ENCODE measurements at regions not wholly inside any gene's neighbourhood (a gene's known extent, or its start where the extent isn't known, plus 50 kb on each side); places are given as distances from the start of the nearest gene placed in this dataset.

DNA sequence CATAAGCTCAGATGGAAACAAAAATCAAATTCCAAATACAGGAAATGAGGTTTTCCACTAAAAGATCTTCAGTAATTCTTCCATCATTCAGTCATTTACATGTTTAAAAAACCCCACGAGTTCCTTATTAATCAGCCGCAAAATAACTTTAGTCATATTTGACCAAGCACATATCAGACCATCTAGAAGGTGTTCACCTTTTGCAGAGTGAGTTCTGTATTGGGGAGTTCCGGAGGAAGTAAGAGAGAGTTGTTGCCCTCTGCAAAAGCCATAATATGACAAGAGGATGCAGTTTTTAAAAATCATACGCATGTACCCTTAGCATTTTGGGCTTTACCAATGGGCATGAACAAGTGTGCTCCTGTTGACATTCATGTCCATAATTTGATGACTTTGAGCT, 61.6 kb downstream of the CCR1 start:
- H3K4me1 ChIP-seq (ENCODE audit: control insufficient read depth, insufficient read depth, low read length) = no peaks in the 10 kb centered on the region
- H3K27me3 ChIP-seq (ENCODE audit: control insufficient read depth in 1 of 2, insufficient read depth in 2 of 2, low read length in 2 of 2) = no peaks in the 10 kb centered on the region
- H3K27ac ChIP-seq (ENCODE audit: low read length) = no peak overlapping the region
- no peak overlapping the region for H3K9ac ChIP-seq (ENCODE audit: low read length in 2 of 2)
- H3K4me3 ChIP-seq (ENCODE audit: low read length in 2 of 2) = no peak overlapping the region
- no peaks in the 10 kb centered on the region for H3K9me3 ChIP-seq (ENCODE audit: control insufficient read depth in 2 of 2, low read length in 2 of 2)
- H3K36me3 ChIP-seq (ENCODE audit: control insufficient read depth in 2 of 2, insufficient read depth in 2 of 2, low read length in 2 of 2) = no peaks in the 10 kb centered on the region

DNA sequence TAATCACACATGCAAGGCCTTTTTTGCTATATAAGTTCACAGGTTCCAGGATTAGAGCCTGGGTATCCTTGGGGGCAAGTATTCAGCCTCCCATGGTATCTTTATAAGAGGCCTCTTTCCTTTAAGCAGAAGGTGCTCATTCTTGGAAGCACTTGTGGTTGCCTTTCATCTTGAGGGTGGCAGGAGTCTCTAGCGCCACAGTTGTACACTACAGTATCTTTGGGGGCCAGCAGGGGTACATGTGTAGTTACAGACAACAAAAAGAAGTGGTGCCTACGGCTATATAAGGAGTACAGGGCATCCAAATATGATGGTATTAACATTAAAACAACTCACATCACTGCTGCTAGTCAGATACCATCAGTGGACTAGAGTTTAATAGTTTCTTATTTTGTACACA, 62.1 kb downstream of the CCR1 start:
- H3K4me3 ChIP-seq (ENCODE audit: low read length in 2 of 2) = no peak overlapping the region
- no peaks in the 10 kb centered on the region for H3K9me3 ChIP-seq (ENCODE audit: control insufficient read depth in 2 of 2, low read length in 2 of 2)
- no peak overlapping the region for H3K27ac ChIP-seq (ENCODE audit: low read length)
- no peaks in the 10 kb centered on the region for H3K4me1 ChIP-seq (ENCODE audit: control insufficient read depth, insufficient read depth, low read length)
- H3K9ac ChIP-seq (ENCODE audit: low read length in 2 of 2) = no peak overlapping the region
- no peaks in the 10 kb centered on the region for H3K36me3 ChIP-seq (ENCODE audit: control insufficient read depth in 2 of 2, insufficient read depth in 2 of 2, low read length in 2 of 2)
- H3K27me3 ChIP-seq (ENCODE audit: control insufficient read depth in 1 of 2, insufficient read depth in 2 of 2, low read length in 2 of 2) = no peaks in the 10 kb centered on the region

GRCh38 chr3:46145147-46145546, 63.0 kb downstream of the CCR1 start:
- no peak overlapping the region for H3K27ac ChIP-seq (ENCODE audit: low read length)
- no peak overlapping the region for H3K4me3 ChIP-seq (ENCODE audit: low read length in 2 of 2)
- no peaks in the 10 kb centered on the region for H3K4me1 ChIP-seq (ENCODE audit: control insufficient read depth, insufficient read depth, low read length)
- no peak overlapping the region for H3K9ac ChIP-seq (ENCODE audit: low read length in 2 of 2)
- H3K9me3 ChIP-seq (ENCODE audit: control insufficient read depth in 2 of 2, low read length in 2 of 2) = no peaks in the 10 kb centered on the region
- H3K27me3 ChIP-seq (ENCODE audit: control insufficient read depth in 1 of 2, insufficient read depth in 2 of 2, low read length in 2 of 2) = no peaks in the 10 kb centered on the region
- no peaks in the 10 kb centered on the region for H3K36me3 ChIP-seq (ENCODE audit: control insufficient read depth in 2 of 2, insufficient read depth in 2 of 2, low read length in 2 of 2)

GRCh38 chr3:46143951-46144473, 64.1 kb downstream of the CCR1 start:
- H3K4me3 ChIP-seq (ENCODE audit: low read length in 2 of 2) = no peak overlapping the region
- no peaks in the 10 kb centered on the region for H3K27me3 ChIP-seq (ENCODE audit: control insufficient read depth in 1 of 2, insufficient read depth in 2 of 2, low read length in 2 of 2)
- H3K9me3 ChIP-seq (ENCODE audit: control insufficient read depth in 2 of 2, low read length in 2 of 2) = no peaks in the 10 kb centered on the region
- no peaks in the 10 kb centered on the region for H3K4me1 ChIP-seq (ENCODE audit: control insufficient read depth, insufficient read depth, low read length)
- H3K27ac ChIP-seq (ENCODE audit: low read length) = no peak overlapping the region
- H3K9ac ChIP-seq (ENCODE audit: low read length in 2 of 2) = no peak overlapping the region
- no peaks in the 10 kb centered on the region for H3K36me3 ChIP-seq (ENCODE audit: control insufficient read depth in 2 of 2, insufficient read depth in 2 of 2, low read length in 2 of 2)

GRCh38 chr3:46141813-46142212, 66.3 kb downstream of the CCR1 start:
- Histone ChIP-seq H3K27ac (ENCODE audit: low read length) (no peak overlapping the region), H3K9ac (ENCODE audit: low read length in 2 of 2) (no peak overlapping the region), H3K9me3 (ENCODE audit: control insufficient read depth in 2 of 2, low read length in 2 of 2) (no peaks in the 10 kb centered on the region), H3K27me3 (ENCODE audit: control insufficient read depth in 1 of 2, insufficient read depth in 2 of 2, low read length in 2 of 2) (no peaks in the 10 kb centered on the region), H3K4me1 (ENCODE audit: control insufficient read depth, insufficient read depth, low read length) (no peaks in the 10 kb centered on the region), H3K4me3 (ENCODE audit: low read length in 2 of 2) (no peak overlapping the region), H3K36me3 (ENCODE audit: control insufficient read depth in 2 of 2, insufficient read depth in 2 of 2, low read length in 2 of 2) (no peaks in the 10 kb centered on the region)

- no peak overlapping the region for H3K4me3 ChIP-seq (ENCODE audit: low read length in 2 of 2)
Measured at GRCh38 chr3:46138581-46138980, 69.5 kb downstream of the CCR1 start.

GRCh38 chr3:46135475-46135874, 72.6 kb downstream of the CCR1 start:
- Histone ChIP-seq H3K4me1 (ENCODE audit: control insufficient read depth, insufficient read depth, low read length) (no peaks in the 10 kb centered on the region), H3K27ac (ENCODE audit: low read length) (no peak overlapping the region)

More at GRCh38 chr3:46138581-46138980, 69.5 kb downstream of the CCR1 start:
- Histone ChIP-seq H3K27me3 (ENCODE audit: control insufficient read depth in 1 of 2, insufficient read depth in 2 of 2, low read length in 2 of 2) (no peaks in the 10 kb centered on the region), H3K4me1 (ENCODE audit: control insufficient read depth, insufficient read depth, low read length) (no peaks in the 10 kb centered on the region), H3K36me3 (ENCODE audit: control insufficient read depth in 2 of 2, insufficient read depth in 2 of 2, low read length in 2 of 2) (no peaks in the 10 kb centered on the region), H3K9ac (ENCODE audit: low read length in 2 of 2) (no peak overlapping the region), H3K9me3 (ENCODE audit: control insufficient read depth in 2 of 2, low read length in 2 of 2) (no peaks in the 10 kb centered on the region), H3K27ac (ENCODE audit: low read length) (no peak overlapping the region)

GRCh38 chr3:46133285-46133684, 74.8 kb downstream of the CCR1 start:
- Histone ChIP-seq H3K9me3 (ENCODE audit: control insufficient read depth in 2 of 2, low read length in 2 of 2) (no peaks in the 10 kb centered on the region), H3K27me3 (ENCODE audit: control insufficient read depth in 1 of 2, insufficient read depth in 2 of 2, low read length in 2 of 2) (no peaks in the 10 kb centered on the region), H3K36me3 (ENCODE audit: control insufficient read depth in 2 of 2, insufficient read depth in 2 of 2, low read length in 2 of 2) (no peaks in the 10 kb centered on the region), H3K4me3 (ENCODE audit: low read length in 2 of 2) (no peak overlapping the region), H3K27ac (ENCODE audit: low read length) (no peak overlapping the region), H3K9ac (ENCODE audit: low read length in 2 of 2) (no peak overlapping the region), H3K4me1 (ENCODE audit: control insufficient read depth, insufficient read depth, low read length) (no peaks in the 10 kb centered on the region)

More at GRCh38 chr3:46135475-46135874, 72.6 kb downstream of the CCR1 start:
- no peak overlapping the region for H3K9ac ChIP-seq (ENCODE audit: low read length in 2 of 2)
- H3K9me3 ChIP-seq (ENCODE audit: control insufficient read depth in 2 of 2, low read length in 2 of 2) = no peaks in the 10 kb centered on the region
- no peak overlapping the region for H3K4me3 ChIP-seq (ENCODE audit: low read length in 2 of 2)
- H3K27me3 ChIP-seq (ENCODE audit: control insufficient read depth in 1 of 2, insufficient read depth in 2 of 2, low read length in 2 of 2) = no peaks in the 10 kb centered on the region
- no peaks in the 10 kb centered on the region for H3K36me3 ChIP-seq (ENCODE audit: control insufficient read depth in 2 of 2, insufficient read depth in 2 of 2, low read length in 2 of 2)

DNA sequence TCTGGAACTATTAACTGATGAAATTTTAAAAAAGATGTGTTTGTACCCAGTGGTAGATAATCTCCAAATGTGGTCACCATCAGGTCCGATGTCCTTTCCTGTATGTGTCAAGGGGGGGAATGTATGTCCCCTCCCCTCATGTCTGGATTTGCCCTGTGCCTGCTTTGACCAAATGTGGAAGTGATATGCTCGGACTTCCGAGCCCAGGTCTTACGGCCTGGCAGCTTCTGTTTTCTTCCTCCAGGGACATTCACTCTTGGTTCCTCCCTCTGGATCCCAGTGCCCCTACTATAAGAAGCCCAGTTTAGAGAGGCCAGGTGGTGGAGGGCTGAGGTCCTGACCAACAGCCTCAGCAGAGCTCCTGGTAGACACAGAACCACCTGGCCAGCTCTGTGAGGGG, 75.5 kb downstream of the CCR1 start:
- Histone ChIP-seq H3K9me3 (ENCODE audit: control insufficient read depth in 2 of 2, low read length in 2 of 2) (no peaks in the 10 kb centered on the region), H3K36me3 (ENCODE audit: control insufficient read depth in 2 of 2, insufficient read depth in 2 of 2, low read length in 2 of 2) (no peaks in the 10 kb centered on the region), H3K9ac (ENCODE audit: low read length in 2 of 2) (no peak overlapping the region), H3K4me3 (ENCODE audit: low read length in 2 of 2) (no peak overlapping the region), H3K4me1 (ENCODE audit: control insufficient read depth, insufficient read depth, low read length) (no peaks in the 10 kb centered on the region), H3K27me3 (ENCODE audit: control insufficient read depth in 1 of 2, insufficient read depth in 2 of 2, low read length in 2 of 2) (no peaks in the 10 kb centered on the region), H3K27ac (ENCODE audit: low read length) (no peak overlapping the region)

DNA sequence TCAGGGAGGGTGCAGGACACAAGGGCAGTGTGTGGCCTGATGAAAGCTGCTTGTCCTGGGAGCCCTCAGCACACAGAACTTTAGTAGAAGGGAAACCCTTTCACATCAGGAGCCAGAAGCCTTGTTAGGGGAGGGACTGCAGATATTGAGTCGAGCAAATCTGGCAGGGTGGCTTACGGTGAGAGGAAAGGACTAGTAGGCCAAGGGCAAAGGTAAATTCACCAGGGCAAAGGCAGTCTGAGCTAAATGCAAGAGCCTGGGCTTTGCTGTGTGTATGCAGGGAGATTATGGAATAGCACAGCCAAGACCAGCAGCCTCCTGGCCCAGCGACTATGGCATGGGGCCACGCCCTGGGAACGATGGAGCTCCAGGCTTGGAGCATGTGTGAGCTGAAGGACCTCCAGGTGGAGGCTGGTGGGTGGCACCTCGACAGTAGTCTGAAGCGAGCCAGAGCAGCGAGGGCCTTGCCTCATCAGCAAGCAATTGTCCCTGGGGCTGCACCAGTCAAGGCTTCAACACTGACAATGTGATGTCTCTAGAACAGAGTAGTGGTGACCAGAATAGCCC, 76.1 kb downstream of the CCR1 start:
- H3K36me3 ChIP-seq (ENCODE audit: control insufficient read depth in 2 of 2, insufficient read depth in 2 of 2, low read length in 2 of 2) = no peaks in the 10 kb centered on the region
- no peaks in the 10 kb centered on the region for H3K27me3 ChIP-seq (ENCODE audit: control insufficient read depth in 1 of 2, insufficient read depth in 2 of 2, low read length in 2 of 2)
- no peak overlapping the region for H3K9ac ChIP-seq (ENCODE audit: low read length in 2 of 2)
- no peak overlapping the region for H3K27ac ChIP-seq (ENCODE audit: low read length)
- H3K9me3 ChIP-seq (ENCODE audit: control insufficient read depth in 2 of 2, low read length in 2 of 2) = no peaks in the 10 kb centered on the region
- H3K4me3 ChIP-seq (ENCODE audit: low read length in 2 of 2) = no peak overlapping the region
- H3K4me1 ChIP-seq (ENCODE audit: control insufficient read depth, insufficient read depth, low read length) = no peaks in the 10 kb centered on the region

DNA sequence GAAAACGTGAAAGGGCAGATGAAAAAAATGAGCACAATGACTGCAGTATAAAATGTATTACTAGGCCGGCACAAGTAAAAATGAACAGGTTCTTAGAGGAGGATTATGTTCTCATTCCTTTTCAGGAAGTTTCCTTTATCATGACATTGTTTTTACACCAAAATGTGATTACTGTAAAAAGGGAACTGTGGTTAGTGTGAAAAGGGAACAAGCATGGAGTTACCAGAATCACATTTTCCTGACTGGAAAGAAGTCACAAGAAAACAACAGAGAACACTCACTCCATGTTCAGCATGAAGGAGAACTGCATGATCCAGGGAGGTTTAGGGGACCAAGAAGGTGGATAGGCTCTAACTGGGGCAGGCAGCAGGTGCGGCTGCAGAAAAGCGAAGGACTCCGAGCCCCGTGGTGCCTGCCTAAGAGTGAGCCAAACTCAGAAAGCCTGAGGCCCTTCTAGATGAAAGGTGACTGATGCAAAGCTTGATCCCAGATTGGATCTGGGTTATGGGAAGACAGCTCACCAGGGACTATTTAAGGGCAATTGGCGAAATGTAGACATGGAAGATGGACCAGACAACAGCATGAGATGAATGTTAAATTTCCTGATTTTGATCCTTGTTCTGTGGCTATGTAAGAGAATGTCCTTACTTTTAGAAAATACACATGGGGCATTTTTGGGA, 77.3 kb downstream of the CCR1 start:
- Histone ChIP-seq H3K27me3 (ENCODE audit: control insufficient read depth in 1 of 2, insufficient read depth in 2 of 2, low read length in 2 of 2) (no peaks in the 10 kb centered on the region), H3K36me3 (ENCODE audit: control insufficient read depth in 2 of 2, insufficient read depth in 2 of 2, low read length in 2 of 2) (no peaks in the 10 kb centered on the region), H3K4me3 (ENCODE audit: low read length in 2 of 2) (no peak overlapping the region), H3K4me1 (ENCODE audit: control insufficient read depth, insufficient read depth, low read length) (no peaks in the 10 kb centered on the region), H3K9me3 (ENCODE audit: control insufficient read depth in 2 of 2, low read length in 2 of 2) (no peaks in the 10 kb centered on the region), H3K27ac (ENCODE audit: low read length) (no peak overlapping the region), H3K9ac (ENCODE audit: low read length in 2 of 2) (no peak overlapping the region)
